Immature natural killer cell (primary cell): ENCODE measurements at regions not wholly inside any gene's neighbourhood (a gene's known extent, or its start where the extent isn't known, plus 50 kb on each side); places are given as distances from the start of the nearest gene placed in this dataset.
A peak's percentile ranks its signal among the peaks of the same experiment; 100 is the strongest.

Experiments used
- DNase-seq, 3 donors: peaks; one replicate each; pipeline ENCODE4 v3.0.0; 2022; ENCODE audit warnings: mixed read lengths in 1 of 3
- H3K27ac Mint-ChIP-seq, 6 donors: one replicate each; pipeline ENCODE4 v1.8.0; 2020; ENCODE audit warnings: mixed read lengths in 6 of 6, mild to moderate bottlenecking in 5 of 6, inconsistent platforms in 4 of 6, moderate library complexity in 3 of 6
- H3K27me3 Mint-ChIP-seq, 3 donors: one replicate each; pipeline ENCODE4 v1.8.0; 2020 to 2021; ENCODE audit warnings: low read depth in 3 of 3, mild to moderate bottlenecking in 3 of 3, mixed read lengths in 3 of 3, moderate library complexity in 3 of 3, inconsistent platforms in 1 of 3
- H3K36me3 Mint-ChIP-seq, 3 donors: one replicate each; pipeline ENCODE4 v1.8.0; 2020; ENCODE audit warnings: mixed read lengths in 3 of 3, inconsistent platforms in 2 of 3, mild to moderate bottlenecking in 2 of 3
- H3K4me1 Mint-ChIP-seq, 2 donors: one replicate each; pipeline ENCODE4 v1.8.0; 2020; ENCODE audit warnings: inconsistent platforms in 2 of 2, mild to moderate bottlenecking in 2 of 2, mixed read lengths in 2 of 2, moderate library complexity in 1 of 2
- H3K4me3 Mint-ChIP-seq, 5 donors: one replicate each; pipeline ENCODE4 v1.8.0; 2020; ENCODE audit warnings: mild to moderate bottlenecking in 5 of 5, mixed read lengths in 5 of 5, inconsistent platforms in 3 of 5, moderate library complexity in 3 of 5
- H3K9me3 Mint-ChIP-seq, 6 donors: one replicate each; pipeline ENCODE4 v1.8.0; 2020; ENCODE audit warnings: mild to moderate bottlenecking in 6 of 6, mixed read lengths in 6 of 6, inconsistent platforms in 4 of 6, moderate library complexity in 3 of 6

- H3K36me3 Mint-ChIP-seq, result no peaks in the 10 kb centered on the region
These were observed 354.6 kb upstream of the RASGEF1B start for GRCh38 chr4:81826335-81826734.

GRCh38 chr4:81818385-81818920 lies 346.7 kb upstream of the RASGEF1B start:
- Mint-ChIP-seq H3K4me1 (no peaks in the 10 kb centered on the region), H3K27ac (no peak overlapping the region), H3K9me3 (peaks cover 0 to 3% (median 0%) of the 10 kb centered on the region in 6 donors), H3K36me3 (no peaks in the 10 kb centered on the region), H3K4me3 (no peak overlapping the region), H3K27me3 (peaks cover 2 to 16% (median 7%) of the 10 kb centered on the region in 3 donors)
- DNase-seq, result no peak

More at GRCh38 chr4:81826335-81826734, 354.6 kb upstream of the RASGEF1B start:
- Mint-ChIP-seq H3K27ac (no peak overlapping the region), H3K4me1 (no peaks in the 10 kb centered on the region), H3K9me3 (no peaks in the 10 kb centered on the region), H3K4me3 (no peak overlapping the region), H3K27me3 (peaks cover 0 to 1% (median 0%) of the 10 kb centered on the region in 3 donors)
- DNase-seq, result no peak

GRCh38 chr4:81816031-81816761 lies 344.5 kb upstream of the RASGEF1B start:
- no peak for DNase-seq
- no peak overlapping the region for H3K27ac Mint-ChIP-seq
- no peak overlapping the region for H3K4me3 Mint-ChIP-seq
- H3K36me3 Mint-ChIP-seq, result no peaks in the 10 kb centered on the region
- H3K9me3 Mint-ChIP-seq, result peaks cover 0 to 3% (median 0%) of the 10 kb centered on the region in 6 donors
- no peaks in the 10 kb centered on the region for H3K4me1 Mint-ChIP-seq
- H3K27me3 Mint-ChIP-seq, result peaks cover 2 to 16% (median 10%) of the 10 kb centered on the region in 3 donors

GRCh38 chr4:81814987-81815541 lies 343.4 kb upstream of the RASGEF1B start:
- no peak for DNase-seq
- Mint-ChIP-seq H3K4me3 (no peak overlapping the region), H3K4me1 (no peaks in the 10 kb centered on the region), H3K27ac (no peak overlapping the region), H3K36me3 (no peaks in the 10 kb centered on the region), H3K9me3 (peaks cover 0 to 3% (median 0%) of the 10 kb centered on the region in 6 donors), H3K27me3 (peaks cover 2 to 11% (median 8%) of the 10 kb centered on the region in 3 donors)

- Mint-ChIP-seq H3K27me3 (peaks cover 2 to 6% (median 5%) of the 10 kb centered on the region in 3 donors), H3K4me3 (no peak overlapping the region), H3K9me3 (no peaks in the 10 kb centered on the region), H3K4me1 (no peaks in the 10 kb centered on the region), H3K36me3 (no peaks in the 10 kb centered on the region), H3K27ac (no peak overlapping the region)
- no peak for DNase-seq
These were observed 340.0 kb upstream of the RASGEF1B start for GRCh38 chr4:81811562-81812293.

GRCh38 chr4:81808011-81808672 lies 336.4 kb upstream of the RASGEF1B start:
- no peaks in the 10 kb centered on the region for H3K4me1 Mint-ChIP-seq
- no peak for DNase-seq
- no peak overlapping the region for H3K4me3 Mint-ChIP-seq
- no peak overlapping the region for H3K27ac Mint-ChIP-seq
- H3K9me3 Mint-ChIP-seq, result no peaks in the 10 kb centered on the region
- H3K36me3 Mint-ChIP-seq, result no peaks in the 10 kb centered on the region
- peaks cover 0 to 7% (median 6%) of the 10 kb centered on the region in 3 donors for H3K27me3 Mint-ChIP-seq

GRCh38 chr4:81807386-81807785 lies 335.7 kb upstream of the RASGEF1B start:
- no peak overlapping the region for H3K27ac Mint-ChIP-seq
- H3K36me3 Mint-ChIP-seq, result no peaks in the 10 kb centered on the region
- no peak overlapping the region for H3K4me3 Mint-ChIP-seq
- H3K27me3 Mint-ChIP-seq, result peaks cover 0 to 7% (median 6%) of the 10 kb centered on the region in 3 donors
- H3K9me3 Mint-ChIP-seq, result no peaks in the 10 kb centered on the region
- H3K4me1 Mint-ChIP-seq, result no peaks in the 10 kb centered on the region
- no peak for DNase-seq

GRCh38 chr4:81806485-81806884 lies 334.8 kb upstream of the RASGEF1B start:
- H3K27ac Mint-ChIP-seq, result no peak overlapping the region
- H3K4me3 Mint-ChIP-seq, result no peak overlapping the region
- H3K9me3 Mint-ChIP-seq, result no peaks in the 10 kb centered on the region
- peaks cover 0 to 4% (median 4%) of the 10 kb centered on the region in 3 donors for H3K27me3 Mint-ChIP-seq
- H3K4me1 Mint-ChIP-seq, result no peaks in the 10 kb centered on the region
- no peak for DNase-seq
- no peaks in the 10 kb centered on the region for H3K36me3 Mint-ChIP-seq

- Mint-ChIP-seq H3K9me3 (no peaks in the 10 kb centered on the region), H3K27me3 (peaks cover 0 to 4% (median 4%) of the 10 kb centered on the region in 3 donors), H3K4me1 (no peaks in the 10 kb centered on the region), H3K4me3 (no peak overlapping the region), H3K36me3 (no peaks in the 10 kb centered on the region), H3K27ac (no peak overlapping the region)
- no peak for DNase-seq
These were observed 333.1 kb upstream of the RASGEF1B start for GRCh38 chr4:81804849-81805248.

- no peak for DNase-seq
- Mint-ChIP-seq H3K36me3 (no peaks in the 10 kb centered on the region), H3K27me3 (peaks cover 3 to 7% (median 4%) of the 10 kb centered on the region in 3 donors), H3K9me3 (no peaks in the 10 kb centered on the region), H3K27ac (no peak overlapping the region), H3K4me1 (peaks cover 0 to 3% of the 10 kb centered on the region in 2 donors), H3K4me3 (no peak overlapping the region)
These were observed 330.7 kb upstream of the RASGEF1B start for GRCh38 chr4:81802285-81802846.

- Mint-ChIP-seq H3K27me3 (peaks cover 0 to 7% (median 3%) of the 10 kb centered on the region in 3 donors), H3K4me3 (no peak overlapping the region), H3K27ac (no peak overlapping the region), H3K36me3 (no peaks in the 10 kb centered on the region), H3K9me3 (no peaks in the 10 kb centered on the region), H3K4me1 (peaks cover 11% of the 10 kb centered on the region in 2 donors)
- no peak for DNase-seq
These were observed 327.7 kb upstream of the RASGEF1B start for GRCh38 chr4:81799371-81799770.

- H3K27me3 Mint-ChIP-seq, result peaks cover 0 to 3% (median 3%) of the 10 kb centered on the region in 3 donors
- DNase-seq, result peak; percentile 5 to 14 (median 14)
- H3K4me3 Mint-ChIP-seq, result peak overlapping the region in 4 of 5 donors; percentile 30 to 56 (median 48)
- H3K4me1 Mint-ChIP-seq, result peaks cover 11% of the 10 kb centered on the region in 2 donors
- H3K27ac Mint-ChIP-seq, result peak overlapping the region; percentile 12 to 83 (median 70)
- no peaks in the 10 kb centered on the region for H3K36me3 Mint-ChIP-seq
- no peaks in the 10 kb centered on the region for H3K9me3 Mint-ChIP-seq
These were observed 325.3 kb upstream of the RASGEF1B start for GRCh38 chr4:81796790-81797528.

GRCh38 chr4:81792521-81792920 lies 320.8 kb upstream of the RASGEF1B start:
- Mint-ChIP-seq H3K27ac (no peak overlapping the region), H3K27me3 (peaks cover 0 to under 1% (median 0%) of the 10 kb centered on the region in 3 donors), H3K4me1 (peaks cover 12 to 17% of the 10 kb centered on the region in 2 donors), H3K9me3 (no peaks in the 10 kb centered on the region), H3K36me3 (no peaks in the 10 kb centered on the region), H3K4me3 (no peak overlapping the region)
- no peak for DNase-seq
